CD4-positive, alpha-beta T cell treated with Interleukin-10 for 1 hour (primary cell): ENCODE measurements at regions not wholly inside any gene's neighbourhood (a gene's known extent, or its start where the extent isn't known, plus 50 kb on each side); places are given as distances from the start of the nearest gene placed in this dataset.

Experiments used
- DNase-seq: peaks from one replicate; pipeline ENCODE4 v3.0.0-alpha.2; 2020

DNA sequence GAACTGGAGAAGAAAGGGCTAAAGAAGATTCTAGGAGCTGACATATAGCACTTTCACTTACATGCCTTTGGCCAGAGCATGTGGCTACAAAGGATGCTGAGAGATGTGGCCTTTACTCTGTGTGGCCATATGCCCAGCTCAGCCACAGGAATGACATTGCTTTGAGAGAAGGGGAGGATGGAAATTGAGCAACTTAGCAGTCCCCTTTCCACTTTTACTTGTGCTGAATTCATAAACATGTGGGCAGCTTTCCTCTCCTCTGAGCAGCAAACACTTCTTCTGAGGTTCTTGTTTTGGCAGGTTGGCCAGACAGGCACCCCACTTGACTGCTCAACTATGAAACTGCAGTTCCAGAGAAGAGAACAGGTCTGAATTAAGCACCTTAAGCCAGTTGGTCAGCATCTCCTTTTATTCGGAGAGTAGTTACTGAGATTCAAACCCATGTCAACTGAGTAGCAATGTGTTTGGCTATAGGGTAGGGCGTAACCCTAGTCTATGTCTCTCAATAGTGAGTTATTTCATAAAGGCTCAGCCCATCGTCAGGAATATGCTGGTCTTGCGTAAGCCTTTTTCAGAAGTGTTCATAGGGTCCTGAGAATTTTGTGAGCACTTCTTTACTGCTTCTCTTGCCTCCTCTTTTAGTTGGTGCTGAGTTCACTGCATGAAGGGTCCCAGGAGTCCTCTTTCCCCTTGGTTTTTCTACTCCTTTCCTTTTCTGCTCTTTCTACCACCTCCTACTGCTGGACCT is 134.5 kb downstream of the PALM2AKAP2 start:
- DNase-seq, result no peak

DNA sequence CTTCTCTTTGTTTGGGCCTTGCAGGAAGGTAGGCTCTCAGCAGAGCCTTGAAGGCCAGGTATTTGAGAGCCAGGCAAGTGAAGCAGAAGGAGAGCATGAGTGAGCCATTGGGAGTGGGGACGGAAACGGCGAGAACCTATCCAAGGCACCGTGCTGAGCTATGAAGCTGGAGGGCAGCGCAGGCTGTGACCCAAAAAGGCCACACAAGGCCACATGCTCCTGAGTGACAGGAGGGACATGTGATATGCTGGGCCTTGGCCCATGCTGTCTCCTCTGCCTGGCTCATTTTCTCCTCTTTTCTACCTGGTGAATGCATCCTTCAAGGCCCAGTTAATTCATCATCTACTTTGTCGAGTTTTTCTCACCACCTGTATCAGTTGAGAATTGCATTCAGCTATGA is 136.3 kb downstream of the PALM2AKAP2 start:
- no peak for DNase-seq

DNA sequence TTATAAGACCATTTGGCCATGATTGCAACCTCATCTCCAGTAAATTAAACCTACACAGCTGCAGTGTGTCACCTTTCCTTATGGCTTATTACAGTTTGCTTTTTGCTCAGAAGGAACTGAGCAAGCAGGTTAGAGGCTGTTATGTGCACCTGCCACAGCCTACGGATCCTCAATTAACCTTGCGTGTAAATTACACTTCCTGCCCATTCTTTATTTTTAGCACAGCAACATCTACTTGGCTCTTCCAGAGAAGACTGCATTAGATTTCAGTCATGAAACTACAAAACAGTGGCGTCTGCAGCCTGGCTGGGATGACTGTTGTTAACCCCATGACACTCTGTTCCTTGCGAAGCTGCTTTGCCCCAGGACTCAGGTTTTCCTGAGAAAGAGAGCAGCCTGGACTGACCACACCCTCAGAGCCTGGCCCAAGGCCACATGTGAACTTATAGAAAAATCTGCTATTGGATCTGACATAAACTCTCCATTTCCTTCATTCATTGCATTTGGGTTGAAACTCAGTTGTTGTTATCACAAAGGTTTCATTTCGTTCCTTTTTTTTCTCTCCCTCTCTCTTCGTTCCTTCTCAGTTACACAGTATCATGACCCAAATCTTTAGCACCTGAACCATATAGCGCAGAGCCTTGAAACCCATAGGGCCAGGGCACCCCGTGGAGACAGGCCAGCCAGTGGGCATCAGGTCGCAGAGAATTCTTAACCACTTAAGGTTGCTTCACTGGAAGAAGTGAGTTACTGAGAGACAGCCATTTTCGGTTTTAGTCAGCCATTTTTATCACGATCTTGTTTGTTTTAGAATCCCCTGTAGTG is 138.6 kb downstream of the PALM2AKAP2 start:
- DNase-seq, result no peak

- DNase-seq, result no peak
Measured at GRCh38 chr9:109919736-109920408, 139.9 kb downstream of the PALM2AKAP2 start.

GRCh38 chr9:109922617-109923470 is 142.8 kb downstream of the PALM2AKAP2 start:
- no peak for DNase-seq

GRCh38 chr9:109923471-109923760 is 143.4 kb downstream of the PALM2AKAP2 start:
- DNase-seq, result no peak

DNA sequence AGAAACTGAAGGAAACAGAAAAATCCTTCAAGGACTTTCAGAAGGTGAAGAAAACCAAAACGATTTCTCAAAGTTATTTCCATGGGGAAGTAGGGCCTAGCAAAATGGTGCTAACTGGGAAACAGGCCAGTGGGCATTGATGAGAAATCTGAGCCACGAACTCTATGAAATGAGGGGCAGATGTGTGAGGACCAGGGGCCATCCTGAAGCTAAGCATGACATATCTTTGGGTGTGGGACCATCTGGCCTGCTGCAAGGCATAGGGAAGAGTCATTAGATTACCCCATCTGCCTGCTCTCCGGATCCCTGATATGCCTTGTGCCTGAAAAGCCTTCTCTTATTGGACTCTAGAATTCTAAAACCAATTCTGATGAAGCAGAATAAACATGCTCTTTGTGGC is 143.8 kb downstream of the PALM2AKAP2 start:
- DNase-seq, result no peak

DNA sequence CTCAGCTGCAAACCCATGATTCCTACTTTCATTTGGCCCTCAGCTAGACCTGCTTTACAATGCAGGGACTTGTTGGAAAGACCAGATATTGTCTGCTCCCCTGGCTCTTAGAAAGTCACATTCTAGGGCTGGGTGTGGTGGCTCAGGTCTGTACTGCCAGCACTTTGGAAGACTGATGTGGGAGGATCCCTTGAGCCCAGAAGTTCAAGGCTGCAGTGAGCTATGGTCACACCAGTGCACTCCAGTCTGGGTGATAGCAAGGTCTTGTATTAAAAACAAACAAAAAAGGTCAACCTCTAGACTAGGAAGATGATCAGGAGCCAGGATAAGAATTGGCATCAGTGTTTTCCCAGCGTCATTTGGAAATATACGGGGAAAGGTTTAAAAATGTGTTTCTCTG is 145.8 kb downstream of the PALM2AKAP2 start:
- no peak for DNase-seq

DNA sequence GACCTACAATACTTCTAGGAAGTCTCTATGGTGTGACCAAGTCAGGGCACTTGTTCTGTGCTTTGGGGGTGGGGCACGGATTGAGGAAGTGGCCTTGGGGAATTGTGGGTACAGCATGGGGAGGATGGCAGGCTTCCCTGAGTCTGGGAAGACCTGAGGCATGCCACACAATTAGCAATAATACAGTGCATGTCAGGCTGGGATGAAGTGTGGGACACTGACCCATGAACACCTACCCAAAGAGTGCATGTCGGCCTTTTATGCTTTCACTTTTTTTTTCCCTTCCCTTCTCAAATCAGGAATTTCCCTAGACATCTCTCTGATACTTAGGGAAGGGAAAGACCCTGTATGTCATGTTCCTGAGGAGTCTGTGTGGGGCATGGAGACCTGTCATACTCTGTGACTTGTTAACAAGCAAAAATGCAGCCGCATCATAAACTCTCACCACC is 146.4 kb downstream of the PALM2AKAP2 start:
- DNase-seq, result no peak

- DNase-seq, result no peak
Measured at GRCh38 chr9:109931623-109932022, 151.6 kb downstream of the PALM2AKAP2 start.

GRCh38 chr9:109934136-109934856 is 154.3 kb downstream of the PALM2AKAP2 start:
- DNase-seq, result no peak

- DNase-seq, result no peak
Measured at GRCh38 chr9:109934857-109935215, 154.8 kb downstream of the PALM2AKAP2 start.

GRCh38 chr9:109935406-109936087 is 155.5 kb downstream of the PALM2AKAP2 start:
- DNase-seq, result no peak

DNA sequence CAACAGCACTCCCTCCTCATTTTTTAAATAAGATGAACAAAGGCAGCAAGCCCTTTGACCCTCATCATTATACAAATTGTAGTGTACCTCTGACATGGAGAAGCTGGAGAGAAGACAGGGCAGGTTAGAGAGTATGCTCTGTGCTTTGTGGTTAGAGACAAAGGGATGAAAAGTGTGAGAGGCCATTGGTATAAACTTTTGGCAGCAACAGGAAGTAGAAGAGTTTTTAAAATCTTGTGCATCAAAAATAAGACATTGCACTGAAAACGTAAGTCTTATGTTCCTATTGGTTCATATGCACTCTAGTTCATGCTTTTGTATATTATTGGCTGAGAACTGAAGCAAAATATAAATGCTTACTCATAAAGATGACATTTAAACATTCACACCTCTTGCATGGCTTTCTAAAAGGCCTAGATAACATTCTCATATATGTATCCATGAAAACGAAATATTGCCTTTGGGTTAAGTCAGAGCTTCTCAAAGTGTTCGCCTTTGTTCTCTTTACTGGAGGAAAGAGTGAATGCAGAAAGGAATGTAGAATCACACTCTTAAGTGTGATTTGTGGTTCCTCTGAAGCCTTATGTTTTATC is 158.0 kb downstream of the PALM2AKAP2 start:
- no peak for DNase-seq

- DNase-seq, result no peak
Measured at GRCh38 chr9:109939698-109940342, 159.8 kb downstream of the PALM2AKAP2 start.

GRCh38 chr9:109940561-109940960 is 160.6 kb downstream of the PALM2AKAP2 start:
- no peak for DNase-seq

DNA sequence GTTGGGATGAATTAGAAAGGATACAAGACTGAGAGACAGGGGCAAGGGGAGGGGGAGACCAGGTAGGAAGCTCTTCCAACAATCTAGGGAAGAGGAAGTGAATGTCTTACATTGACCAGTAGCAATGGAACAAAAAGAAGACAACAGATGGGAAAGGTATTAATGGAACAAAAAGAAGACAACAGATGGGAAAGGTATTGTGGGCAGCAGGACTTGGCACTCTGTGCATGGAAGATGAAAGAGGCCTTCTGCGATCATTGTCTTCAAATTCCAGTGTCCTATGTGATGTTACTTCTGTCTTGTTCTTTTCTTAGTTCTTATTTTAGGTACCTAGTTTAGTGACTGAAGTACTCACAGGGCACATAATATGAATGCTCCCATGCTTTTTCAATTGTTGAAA is 161.8 kb downstream of the PALM2AKAP2 start:
- DNase-seq, result no peak

DNA sequence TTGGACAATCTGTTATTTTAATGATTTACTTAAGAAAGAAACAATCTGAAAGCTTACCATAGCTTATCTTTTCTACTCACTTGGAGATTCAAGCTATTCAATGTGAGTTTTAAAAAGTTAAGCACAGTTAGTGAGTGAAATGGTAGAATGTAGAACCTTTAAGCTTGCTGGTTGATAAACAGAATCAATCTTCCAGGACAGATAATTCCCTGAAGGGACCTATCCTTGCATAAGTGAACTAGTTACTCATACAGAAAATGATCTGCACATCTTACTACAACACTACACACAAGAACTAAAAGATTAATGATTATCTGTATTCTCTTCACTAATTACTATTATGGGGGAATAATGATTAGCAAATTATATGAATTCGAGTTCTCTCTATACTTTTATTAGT is 165.6 kb downstream of the PALM2AKAP2 start:
- DNase-seq, result no peak

GRCh38 chr9:109948453-109948852 is 168.5 kb downstream of the PALM2AKAP2 start:
- DNase-seq, result no peak

DNA sequence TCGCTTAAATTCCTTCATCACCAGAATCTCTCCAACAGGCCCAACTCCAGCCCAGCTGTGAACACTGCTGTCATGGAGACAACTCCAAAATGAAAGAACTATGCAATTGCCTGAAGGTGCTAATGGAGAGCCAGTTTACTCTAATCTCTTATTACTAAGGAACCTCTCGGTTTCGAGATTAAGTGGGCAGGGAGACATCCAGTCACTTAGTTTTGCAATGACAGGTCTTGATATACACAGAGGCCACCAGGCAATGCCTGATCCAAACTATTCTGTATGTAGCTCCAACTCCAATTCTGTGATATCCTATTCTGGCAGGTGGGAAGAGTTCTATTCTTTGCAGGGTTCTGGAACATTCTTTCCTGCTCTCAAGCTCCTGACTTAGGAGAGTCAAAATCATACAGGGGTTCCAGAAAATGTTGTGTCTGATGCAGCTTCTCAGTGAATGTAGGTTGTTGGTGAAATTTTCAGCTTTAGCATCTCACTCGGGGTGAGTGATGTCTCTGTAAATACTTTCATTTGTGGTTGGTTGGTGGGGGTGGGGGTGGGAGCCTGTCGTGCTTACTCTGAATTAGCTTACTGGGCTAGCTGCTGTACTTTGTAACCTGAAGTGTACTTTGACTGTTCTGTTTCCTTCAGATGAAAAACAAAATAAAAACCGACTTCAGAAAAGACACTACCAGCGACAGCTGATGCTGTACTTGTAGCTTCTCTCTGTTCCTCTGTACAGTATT is 170.9 kb downstream of the PALM2AKAP2 start:
- DNase-seq, result no peak
